ENCODE measurements at regions not wholly inside any gene's neighbourhood (a gene's known extent, or its start where the extent isn't known, plus 50 kb on each side); places are given as distances from the start of the nearest gene placed in this dataset.
"Not testable (repeated sequence)": the region's sequence is repeated elsewhere in the genome, so short reads cannot be mapped to it uniquely, and the experiment has no call there.

GRCh38 chr15:34493001-34493400, 55.4 kb upstream of the GOLGA8A start:
- H3K27me3 ChIP-seq (ENCODE audit: insufficient read depth, low read length, poor library complexity, severe bottlenecking) = no peaks in the 10 kb centered on the region
- no peaks in the 10 kb centered on the region for H3K9me2 ChIP-seq (replicated peaks; ENCODE audit: low read depth, low read length)
- no peak overlapping the region for H2AFZ ChIP-seq (ENCODE audit: low read length)
- H3F3A ChIP-seq (ENCODE audit: low read depth) = no peaks in the 10 kb centered on the region
- no peaks in the 10 kb centered on the region for H3K36me3 ChIP-seq (ENCODE audit: insufficient read depth, low read length)
- H3K4me2 ChIP-seq (ENCODE audit: low read depth, low read length, poor library complexity, severe bottlenecking) = no peak overlapping the region
- H3K4me3 ChIP-seq (ENCODE audit: low read length, poor library complexity, severe bottlenecking) = no peak overlapping the region
- H3K4me1 ChIP-seq (ENCODE audit: insufficient read depth, low read length, poor library complexity, severe bottlenecking) = no peaks in the 10 kb centered on the region
- TF ChIP-seq CTCF (conservative IDR thresholded peaks at IDR 0.05; ENCODE audit: low read length) (no peak), EZH2phosphoT487 (IDR thresholded peaks at IDR 0.05; ENCODE audit: borderline replicate concordance) (no peak)
- H3K79me2 ChIP-seq (ENCODE audit: insufficient read depth, low read length) = no peaks in the 10 kb centered on the region
- H3K9ac ChIP-seq (ENCODE audit: low read depth, low read length, poor library complexity, severe bottlenecking) = no peak overlapping the region
- no peaks in the 10 kb centered on the region for H4K20me1 ChIP-seq (ENCODE audit: insufficient read depth, low read length, poor library complexity, severe bottlenecking)
- no peaks in the 10 kb centered on the region for H3K9me3 ChIP-seq (ENCODE audit: insufficient read depth, low read depth, low read length)

GRCh38 chr15:34491488-34491887, 53.9 kb upstream of the GOLGA8A start:
- H3K9me2 ChIP-seq (replicated peaks; ENCODE audit: low read depth, low read length); H3K79me2 ChIP-seq (ENCODE audit: insufficient read depth, low read length); H3K4me2 ChIP-seq (ENCODE audit: low read depth, low read length, poor library complexity, severe bottlenecking); H3K4me1 ChIP-seq (ENCODE audit: insufficient read depth, low read length, poor library complexity, severe bottlenecking); H3K9ac ChIP-seq (ENCODE audit: low read depth, low read length, poor library complexity, severe bottlenecking); H3F3A ChIP-seq (ENCODE audit: low read depth); H3K9me3 ChIP-seq (ENCODE audit: insufficient read depth, low read depth, low read length); H4K20me1 ChIP-seq (ENCODE audit: insufficient read depth, low read length, poor library complexity, severe bottlenecking); H2AFZ ChIP-seq (ENCODE audit: low read length); H3K36me3 ChIP-seq (ENCODE audit: insufficient read depth, low read length); H3K4me3 ChIP-seq (ENCODE audit: low read length, poor library complexity, severe bottlenecking); H3K27me3 ChIP-seq (ENCODE audit: insufficient read depth, low read length, poor library complexity, severe bottlenecking): not testable (repeated sequence)

- Histone ChIP-seq H3K27me3 (ENCODE audit: insufficient read depth, low read length, poor library complexity, severe bottlenecking) (no peaks in the 10 kb centered on the region), H3K79me2 (ENCODE audit: insufficient read depth, low read length) (no peaks in the 10 kb centered on the region), H3K9ac (ENCODE audit: low read depth, low read length, poor library complexity, severe bottlenecking) (no peak overlapping the region), H3K4me2 (ENCODE audit: low read depth, low read length, poor library complexity, severe bottlenecking) (no peak overlapping the region), H3K4me1 (ENCODE audit: insufficient read depth, low read length, poor library complexity, severe bottlenecking) (no peaks in the 10 kb centered on the region), H3K4me3 (ENCODE audit: low read length, poor library complexity, severe bottlenecking) (no peak overlapping the region), H3K9me2 (replicated peaks; ENCODE audit: low read depth, low read length) (no peaks in the 10 kb centered on the region), H3K9me3 (ENCODE audit: insufficient read depth, low read depth, low read length) (no peaks in the 10 kb centered on the region), H3F3A (ENCODE audit: low read depth) (no peaks in the 10 kb centered on the region), H2AFZ (ENCODE audit: low read length) (no peak overlapping the region), H3K36me3 (ENCODE audit: insufficient read depth, low read length) (no peaks in the 10 kb centered on the region), H4K20me1 (ENCODE audit: insufficient read depth, low read length, poor library complexity, severe bottlenecking) (no peaks in the 10 kb centered on the region)
- TF ChIP-seq EZH2phosphoT487 (IDR thresholded peaks at IDR 0.05; ENCODE audit: borderline replicate concordance) (no peak), CTCF (conservative IDR thresholded peaks at IDR 0.05; ENCODE audit: low read length) (no peak)
Observed at GRCh38 chr15:34490417-34491193, 53.0 kb upstream of the GOLGA8A start.

- H3K4me2 ChIP-seq (ENCODE audit: low read depth, low read length, poor library complexity, severe bottlenecking); H3K9me2 ChIP-seq (replicated peaks; ENCODE audit: low read depth, low read length); H4K20me1 ChIP-seq (ENCODE audit: insufficient read depth, low read length, poor library complexity, severe bottlenecking); H3K36me3 ChIP-seq (ENCODE audit: insufficient read depth, low read length); H3K4me3 ChIP-seq (ENCODE audit: low read length, poor library complexity, severe bottlenecking); H3K4me1 ChIP-seq (ENCODE audit: insufficient read depth, low read length, poor library complexity, severe bottlenecking); H2AFZ ChIP-seq (ENCODE audit: low read length); H3K79me2 ChIP-seq (ENCODE audit: insufficient read depth, low read length); H3K27me3 ChIP-seq (ENCODE audit: insufficient read depth, low read length, poor library complexity, severe bottlenecking); H3F3A ChIP-seq (ENCODE audit: low read depth); H3K9ac ChIP-seq (ENCODE audit: low read depth, low read length, poor library complexity, severe bottlenecking); H3K9me3 ChIP-seq (ENCODE audit: insufficient read depth, low read depth, low read length): not testable (repeated sequence)
Observed at GRCh38 chr15:34488973-34489959, 51.7 kb upstream of the GOLGA8A start.

All from Loucy (cell line).